HG02973 (cell line): ENCODE measurements at regions not wholly inside any gene's neighbourhood (a gene's known extent, or its start where the extent isn't known, plus 50 kb on each side); places are given as distances from the start of the nearest gene placed in this dataset.
"Not testable (repeated sequence)": the region's sequence is repeated elsewhere in the genome, so short reads cannot be mapped to it uniquely, and the experiment has no call there.

Source experiments
- ATAC-seq: cut with Tn5 transposase; IDR thresholded peaks from one replicate; pipeline ENCODE4 v1.9.1; 2021; ENCODE audit warnings: moderate library complexity; ENCODE audit not compliant: unreplicated experiment

GRCh38 chr2:4039896-4040295 lies 336.5 kb downstream of the DCDC2C start:
- ATAC-seq: no peak

- no peak for ATAC-seq
Measured at GRCh38 chr2:4047961-4048891, 344.9 kb downstream of the DCDC2C start.

GRCh38 chr2:4049463-4049862 lies 346.1 kb downstream of the DCDC2C start:
- no peak for ATAC-seq

GRCh38 chr2:4053769-4054493 lies 350.6 kb downstream of the DCDC2C start:
- no peak for ATAC-seq

GRCh38 chr2:4066217-4066616 lies 362.8 kb downstream of the DCDC2C start:
- no peak for ATAC-seq

GRCh38 chr2:4073026-4073569 lies 369.7 kb downstream of the DCDC2C start:
- ATAC-seq: no peak

- ATAC-seq: no peak
Measured at GRCh38 chr2:4077017-4077416, 373.6 kb downstream of the DCDC2C start.

- no peak for ATAC-seq
Measured at GRCh38 chr2:4085186-4085585, 381.8 kb downstream of the DCDC2C start.

- ATAC-seq: no peak
Measured at GRCh38 chr2:4090668-4091630, 387.6 kb downstream of the DCDC2C start.

GRCh38 chr2:4091869-4092268 lies 388.5 kb downstream of the DCDC2C start:
- no peak for ATAC-seq

- no peak for ATAC-seq
Measured at GRCh38 chr2:4094743-4095142, 391.4 kb downstream of the DCDC2C start.

GRCh38 chr2:4096978-4097766 lies 393.8 kb downstream of the DCDC2C start:
- ATAC-seq: no peak

GRCh38 chr2:4098137-4098536 lies 394.8 kb downstream of the DCDC2C start:
- ATAC-seq: no peak

GRCh38 chr2:4101936-4102335 lies 398.6 kb downstream of the DCDC2C start:
- ATAC-seq: no peak

- no peak for ATAC-seq
Measured at GRCh38 chr2:4107179-4107578, 403.8 kb downstream of the DCDC2C start.

GRCh38 chr2:4110273-4110672 lies 406.9 kb downstream of the DCDC2C start:
- ATAC-seq: no peak

GRCh38 chr2:4115435-4115834 lies 412.1 kb downstream of the DCDC2C start:
- not testable (repeated sequence) for ATAC-seq

GRCh38 chr2:4122726-4123125 lies 419.4 kb downstream of the DCDC2C start:
- ATAC-seq: no peak

- no peak for ATAC-seq
Measured at GRCh38 chr2:4130651-4131050, 427.3 kb downstream of the DCDC2C start.
